ENCODE measurements at regions not wholly inside any gene's neighbourhood (a gene's known extent, or its start where the extent isn't known, plus 50 kb on each side); places are given as distances from the start of the nearest gene placed in this dataset.

- DNase-seq, result no peak
Measured at GRCh38 chr11:11038782-11039181, 180.9 kb upstream of the ZBED5 start.

GRCh38 chr11:11038352-11038751, 180.5 kb upstream of the ZBED5 start:
- DNase-seq, result no peak

- no peak for DNase-seq
Measured at GRCh38 chr11:11036848-11037732, 179.2 kb upstream of the ZBED5 start.

GRCh38 chr11:11036185-11036847, 178.5 kb upstream of the ZBED5 start:
- DNase-seq, result no peak

GRCh38 chr11:11035331-11035730, 177.5 kb upstream of the ZBED5 start:
- DNase-seq, result no peak

- DNase-seq, result no peak
Measured at GRCh38 chr11:11034476-11034875, 176.6 kb upstream of the ZBED5 start.

- DNase-seq, result no peak
Measured at GRCh38 chr11:11032066-11032465, 174.2 kb upstream of the ZBED5 start.

- DNase-seq, result no peak
Measured at GRCh38 chr11:11029027-11029426, 171.2 kb upstream of the ZBED5 start.

GRCh38 chr11:11028017-11028692, 170.3 kb upstream of the ZBED5 start:
- DNase-seq, result peak; percentile 90

GRCh38 chr11:11027288-11027687, 169.4 kb upstream of the ZBED5 start:
- DNase-seq, result no peak

GRCh38 chr11:11025087-11025486, 167.2 kb upstream of the ZBED5 start:
- DNase-seq, result no peak

- no peak for DNase-seq
Measured at GRCh38 chr11:11022125-11022730, 164.4 kb upstream of the ZBED5 start.

GRCh38 chr11:11021563-11021962, 163.7 kb upstream of the ZBED5 start:
- DNase-seq, result no peak

GRCh38 chr11:11020747-11021149, 162.9 kb upstream of the ZBED5 start:
- DNase-seq, result no peak

- no peak for DNase-seq
Measured at GRCh38 chr11:11020219-11020726, 162.4 kb upstream of the ZBED5 start.

- DNase-seq, result no peak
Measured at GRCh38 chr11:11016943-11017342, 159.1 kb upstream of the ZBED5 start.

- no peak for DNase-seq
Measured at GRCh38 chr11:11016068-11016467, 158.2 kb upstream of the ZBED5 start.

GRCh38 chr11:11011617-11012016, 153.8 kb upstream of the ZBED5 start:
- no peak for DNase-seq

- DNase-seq, result no peak
Measured at GRCh38 chr11:11010624-11011127, 152.8 kb upstream of the ZBED5 start.

- no peak for DNase-seq
Measured at GRCh38 chr11:11009179-11009578, 151.3 kb upstream of the ZBED5 start.

- no peak for DNase-seq
Measured at GRCh38 chr11:11004069-11004468, 146.2 kb upstream of the ZBED5 start.

GRCh38 chr11:11003226-11003625, 145.4 kb upstream of the ZBED5 start:
- DNase-seq, result no peak

All from activated effector memory CD4-positive, alpha-beta T cell treated with anti-CD3 and anti-CD28 coated beads, Interleukin-2, amount 50 U/mL, for 16 hours (primary cell).